ENCODE measurements at regions not wholly inside any gene's neighbourhood (a gene's known extent, or its start where the extent isn't known, plus 50 kb on each side); places are given as distances from the start of the nearest gene placed in this dataset.

DNA sequence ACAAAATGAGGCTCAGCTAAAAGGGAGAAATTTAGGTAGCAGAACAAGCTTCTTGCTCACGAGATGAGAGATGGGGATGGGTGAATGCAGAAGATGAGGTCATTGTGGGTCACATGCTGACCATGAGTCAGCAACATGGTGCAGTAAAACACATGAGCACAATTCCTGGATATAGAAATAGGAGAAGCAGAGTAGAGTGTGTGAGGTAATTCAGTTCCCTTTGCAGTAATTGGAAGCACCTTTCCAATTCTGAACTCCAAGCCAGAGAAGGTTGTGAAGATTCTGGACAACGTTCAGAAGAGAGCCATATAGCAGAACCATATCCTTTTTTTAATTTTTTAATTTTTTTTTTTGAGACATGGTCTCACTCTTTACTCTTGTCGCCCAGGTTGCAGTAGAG lies 62.0 kb upstream of the LMNTD1 start:
- TF ChIP-seq, protein P1, sequence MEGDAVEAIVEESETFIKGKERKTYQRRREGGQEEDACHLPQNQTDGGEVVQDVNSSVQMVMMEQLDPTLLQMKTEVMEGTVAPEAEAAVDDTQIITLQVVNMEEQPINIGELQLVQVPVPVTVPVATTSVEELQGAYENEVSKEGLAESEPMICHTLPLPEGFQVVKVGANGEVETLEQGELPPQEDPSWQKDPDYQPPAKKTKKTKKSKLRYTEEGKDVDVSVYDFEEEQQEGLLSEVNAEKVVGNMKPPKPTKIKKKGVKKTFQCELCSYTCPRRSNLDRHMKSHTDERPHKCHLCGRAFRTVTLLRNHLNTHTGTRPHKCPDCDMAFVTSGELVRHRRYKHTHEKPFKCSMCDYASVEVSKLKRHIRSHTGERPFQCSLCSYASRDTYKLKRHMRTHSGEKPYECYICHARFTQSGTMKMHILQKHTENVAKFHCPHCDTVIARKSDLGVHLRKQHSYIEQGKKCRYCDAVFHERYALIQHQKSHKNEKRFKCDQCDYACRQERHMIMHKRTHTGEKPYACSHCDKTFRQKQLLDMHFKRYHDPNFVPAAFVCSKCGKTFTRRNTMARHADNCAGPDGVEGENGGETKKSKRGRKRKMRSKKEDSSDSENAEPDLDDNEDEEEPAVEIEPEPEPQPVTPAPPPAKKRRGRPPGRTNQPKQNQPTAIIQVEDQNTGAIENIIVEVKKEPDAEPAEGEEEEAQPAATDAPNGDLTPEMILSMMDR (IDR thresholded peaks at IDR 0.05; ENCODE audit: unreplicated experiment): no peak
- no peaks in the 10 kb centered on the region for H3K9me3 Mint-ChIP-seq (ENCODE audit: low read depth)
- H3K4me1 Mint-ChIP-seq (ENCODE audit: low read depth): peaks cover 11% of the 10 kb centered on the region
- H3K27me3 Mint-ChIP-seq: no peaks in the 10 kb centered on the region
- no peak for DNase-seq (ENCODE audit: low spot score, unreplicated experiment)
- H3K27ac Mint-ChIP-seq: no peak overlapping the region
- H3K4me3 Mint-ChIP-seq (ENCODE audit: low read depth): no peak overlapping the region
- no peaks in the 10 kb centered on the region for H3K36me3 Mint-ChIP-seq (ENCODE audit: insufficient read depth)

DNA sequence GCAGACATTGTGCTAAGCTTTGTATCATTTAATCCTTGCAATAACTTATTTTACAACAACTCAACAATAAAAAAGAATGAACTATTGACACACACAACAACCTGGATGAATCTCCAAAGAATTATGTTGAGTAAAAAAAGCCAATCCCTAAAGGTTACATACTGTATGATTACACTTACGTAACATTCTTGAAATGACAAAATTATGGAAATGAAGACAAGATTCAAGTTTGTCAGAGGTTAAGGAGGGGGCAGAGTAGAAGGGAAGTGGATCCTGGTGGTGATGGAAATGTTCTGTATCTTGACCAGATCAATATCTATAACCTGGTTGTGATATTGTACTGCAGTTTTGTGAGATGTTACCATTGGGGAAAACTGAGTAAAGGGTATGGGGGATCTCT lies 63.2 kb upstream of the LMNTD1 start:
- TF ChIP-seq, protein P1 (IDR thresholded peaks at IDR 0.05; ENCODE audit: unreplicated experiment): no peak
- Mint-ChIP-seq H3K27me3 (no peaks in the 10 kb centered on the region), H3K27ac (no peak overlapping the region), H3K4me3 (ENCODE audit: low read depth) (no peak overlapping the region), H3K9me3 (ENCODE audit: low read depth) (no peaks in the 10 kb centered on the region), H3K4me1 (ENCODE audit: low read depth) (peaks cover 11% of the 10 kb centered on the region), H3K36me3 (ENCODE audit: insufficient read depth) (no peaks in the 10 kb centered on the region)
- DNase-seq (ENCODE audit: low spot score, unreplicated experiment): no peak

DNA sequence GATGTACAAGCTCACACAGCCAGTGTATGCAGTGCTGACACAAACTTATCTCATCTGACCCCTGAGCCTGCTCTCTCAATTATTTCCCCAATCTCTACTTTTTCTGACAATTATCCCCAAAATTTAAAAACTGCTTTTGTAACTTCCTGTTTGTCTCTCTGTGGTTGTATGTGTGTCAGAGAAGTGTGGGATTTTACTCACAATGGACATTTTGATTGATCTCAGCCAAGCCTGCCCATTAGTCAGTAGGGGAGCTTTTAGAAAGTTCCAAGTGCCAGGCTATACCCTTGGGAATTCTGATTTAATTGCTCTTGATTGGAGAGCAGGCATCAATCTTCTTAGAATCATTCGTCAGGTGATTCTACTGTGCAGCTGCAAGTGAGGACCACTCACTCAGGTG lies 64.9 kb upstream of the LMNTD1 start:
- no peak overlapping the region for H3K27ac Mint-ChIP-seq
- H3K36me3 Mint-ChIP-seq (ENCODE audit: insufficient read depth): no peaks in the 10 kb centered on the region
- H3K27me3 Mint-ChIP-seq: no peaks in the 10 kb centered on the region
- H3K4me3 Mint-ChIP-seq (ENCODE audit: low read depth): no peak overlapping the region
- H3K9me3 Mint-ChIP-seq (ENCODE audit: low read depth): no peaks in the 10 kb centered on the region
- TF ChIP-seq, protein P1 (IDR thresholded peaks at IDR 0.05; ENCODE audit: unreplicated experiment): no peak
- peaks cover 16% of the 10 kb centered on the region for H3K4me1 Mint-ChIP-seq (ENCODE audit: low read depth)
- DNase-seq (ENCODE audit: low spot score, unreplicated experiment): no peak

DNA sequence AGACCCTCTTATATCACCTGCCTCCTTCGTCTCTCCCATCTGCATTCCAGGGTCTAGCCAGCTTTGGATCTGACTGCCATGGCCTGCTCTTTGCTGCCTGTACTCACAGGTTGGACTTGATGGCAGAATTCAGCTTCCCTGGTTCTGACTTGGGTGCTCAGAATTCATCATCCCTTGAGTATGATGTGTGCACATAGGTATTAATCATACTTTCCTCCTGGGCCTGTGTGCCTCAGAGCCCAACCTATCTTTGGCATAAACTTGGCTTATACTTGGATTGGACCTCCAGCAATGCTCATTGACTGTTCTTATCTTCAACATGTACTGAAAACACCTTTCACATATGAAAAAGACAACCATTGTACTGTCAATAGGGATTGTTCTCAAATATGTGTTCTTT lies 70.7 kb upstream of the LMNTD1 start:
- H3K4me3 Mint-ChIP-seq (ENCODE audit: low read depth): no peak overlapping the region
- no peaks in the 10 kb centered on the region for H3K36me3 Mint-ChIP-seq (ENCODE audit: insufficient read depth)
- DNase-seq (ENCODE audit: low spot score, unreplicated experiment): no peak
- no peak overlapping the region for H3K27ac Mint-ChIP-seq
- peaks cover 4% of the 10 kb centered on the region for H3K9me3 Mint-ChIP-seq (ENCODE audit: low read depth)
- no peaks in the 10 kb centered on the region for H3K27me3 Mint-ChIP-seq
- peaks cover 5% of the 10 kb centered on the region for H3K4me1 Mint-ChIP-seq (ENCODE audit: low read depth)
- TF ChIP-seq, protein P1 (IDR thresholded peaks at IDR 0.05; ENCODE audit: unreplicated experiment): no peak

DNA sequence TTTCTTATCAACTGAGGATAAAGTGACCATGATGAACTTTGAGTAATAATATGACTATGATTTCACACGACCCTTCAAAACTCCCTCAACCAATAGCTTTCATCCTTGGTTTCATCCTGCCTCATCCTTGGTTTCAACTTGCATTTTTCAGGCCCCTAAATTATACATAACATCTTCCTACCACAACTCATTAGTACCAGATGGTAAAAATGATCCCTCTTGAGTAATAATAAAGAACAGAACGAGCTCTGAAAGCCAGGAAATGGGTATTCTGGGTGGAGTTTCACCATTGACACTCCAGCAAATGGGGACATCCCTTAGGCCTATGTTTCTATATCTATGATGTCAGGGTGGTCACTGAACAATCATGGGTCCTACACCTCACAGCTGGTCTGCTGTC lies 72.1 kb upstream of the LMNTD1 start:
- Mint-ChIP-seq H3K36me3 (ENCODE audit: insufficient read depth) (peaks cover 2% of the 10 kb centered on the region), H3K4me3 (ENCODE audit: low read depth) (no peak overlapping the region), H3K9me3 (ENCODE audit: low read depth) (peaks cover 10% of the 10 kb centered on the region), H3K27ac (no peak overlapping the region), H3K4me1 (ENCODE audit: low read depth) (peaks cover 11% of the 10 kb centered on the region), H3K27me3 (no peaks in the 10 kb centered on the region)
- TF ChIP-seq, protein P1 (IDR thresholded peaks at IDR 0.05; ENCODE audit: unreplicated experiment): no peak
- no peak for DNase-seq (ENCODE audit: low spot score, unreplicated experiment)

Data from progenitor cell of endocrine pancreas (in vitro differentiated cells).